ENCODE measurements at regions not wholly inside any gene's neighbourhood (a gene's known extent, or its start where the extent isn't known, plus 50 kb on each side); places are given as distances from the start of the nearest gene placed in this dataset.

- intact Hi-C loops (cut with DNase I; ENCODE audit: low total_unique reads) = no loop called here
- Histone ChIP-seq H3K27ac (no peak overlapping the region), H3K4me1 (no peaks in the 10 kb centered on the region), H3K36me3 (no peaks in the 10 kb centered on the region), H3K9me3 (peaks cover 0 to 8% (median 4%) of the 10 kb centered on the region in 4 donors), H3K4me3 (no peak overlapping the region), H3K27me3 (peaks cover 0 to 36% (median 0%) of the 10 kb centered on the region in 3 donors)
- TF ChIP-seq EP300 (IDR thresholded peaks at IDR 0.05) (no peak), CTCF (IDR thresholded peaks at IDR 0.05) (no peak), POLR2A (IDR thresholded peaks at IDR 0.05) (no peak), POLR2AphosphoS5 (IDR thresholded peaks at IDR 0.05) (no peak)
- DNase-seq = peak in 1 of 2 donors; percentile 36
- WGBS, 5 donors = 70 to 75% (median 72%) methylated on average over 22 to 24 of the region's 24 CpGs
These were observed 91.3 kb upstream of the ADAMTS2 start for GRCh38 chr5:179436321-179437122.

GRCh38 chr5:179435731-179436315 is 90.6 kb upstream of the ADAMTS2 start:
- H3K27ac ChIP-seq = no peak overlapping the region
- H3K4me1 ChIP-seq = no peaks in the 10 kb centered on the region
- H3K27me3 ChIP-seq = peaks cover 0 to 36% (median 0%) of the 10 kb centered on the region in 3 donors
- DNase-seq = no peak
- H3K4me3 ChIP-seq = no peak overlapping the region
- intact Hi-C loops (cut with DNase I; ENCODE audit: low total_unique reads) = no loop called here
- no peaks in the 10 kb centered on the region for H3K36me3 ChIP-seq
- WGBS, 5 donors = 80 to 92% (median 84%) methylated on average over 11 to 12 of the region's 12 CpGs
- peaks cover 0 to 13% (median 6%) of the 10 kb centered on the region in 4 donors for H3K9me3 ChIP-seq
- TF ChIP-seq POLR2A (IDR thresholded peaks at IDR 0.05) (no peak), EP300 (IDR thresholded peaks at IDR 0.05) (no peak), CTCF (IDR thresholded peaks at IDR 0.05) (no peak), POLR2AphosphoS5 (IDR thresholded peaks at IDR 0.05) (no peak)

GRCh38 chr5:179435181-179435580 is 89.9 kb upstream of the ADAMTS2 start:
- no peak overlapping the region for H3K4me3 ChIP-seq
- TF ChIP-seq POLR2AphosphoS5 (IDR thresholded peaks at IDR 0.05) = no peak
- TF ChIP-seq POLR2A (IDR thresholded peaks at IDR 0.05) = no peak
- TF ChIP-seq CTCF (IDR thresholded peaks at IDR 0.05) = no peak
- peaks cover 0 to 13% (median 6%) of the 10 kb centered on the region in 4 donors for H3K9me3 ChIP-seq
- H3K36me3 ChIP-seq = no peaks in the 10 kb centered on the region
- H3K27ac ChIP-seq = no peak overlapping the region
- 85 to 92% (median 90%) methylated on average over 4 of the region's 4 CpGs for WGBS, 5 donors
- H3K4me1 ChIP-seq = no peaks in the 10 kb centered on the region
- no peak for DNase-seq
- H3K27me3 ChIP-seq = peaks cover 0 to 31% (median 0%) of the 10 kb centered on the region in 3 donors
- intact Hi-C loops (cut with DNase I; ENCODE audit: low total_unique reads) = no loop called here

- peaks cover 0 to 13% (median 6%) of the 10 kb centered on the region in 4 donors for H3K9me3 ChIP-seq
- H3K27ac ChIP-seq = no peak overlapping the region
- no peaks in the 10 kb centered on the region for H3K4me1 ChIP-seq
- DNase-seq = no peak
- TF ChIP-seq POLR2AphosphoS5 (IDR thresholded peaks at IDR 0.05) = no peak
- no peak for TF ChIP-seq POLR2A (IDR thresholded peaks at IDR 0.05)
- no peak for TF ChIP-seq CTCF (IDR thresholded peaks at IDR 0.05)
- no peak for TF ChIP-seq EP300 (IDR thresholded peaks at IDR 0.05)
- 62 to 80% (median 71%) methylated on average over 7 of the region's 7 CpGs for WGBS, 5 donors
- H3K27me3 ChIP-seq = peaks cover 0 to 5% (median 0%) of the 10 kb centered on the region in 3 donors
- H3K4me3 ChIP-seq = no peak overlapping the region
- intact Hi-C loops (cut with DNase I; ENCODE audit: low total_unique reads) = no loop called here
- no peaks in the 10 kb centered on the region for H3K36me3 ChIP-seq
These were observed 87.3 kb upstream of the ADAMTS2 start for GRCh38 chr5:179432547-179432946.

Data from stomach (tissue), 8 donors.